HL-60/S4 treated with phorbol 12-myristate 13-acetate at 8.2 ng/mL for 4 days and 3 days (cell line): ENCODE measurements at regions not wholly inside any gene's neighbourhood (a gene's known extent, or its start where the extent isn't known, plus 50 kb on each side); places are given as distances from the start of the nearest gene placed in this dataset.

Source experiments
- in situ Hi-C: fragments of 300-500 bp; cut with MboI; formaldehyde crosslinking; loops from 2 replicates; pipeline ENCODE4 v1.15.0; 2022; ENCODE audit warnings: low sequenced_read_pairs

- in situ Hi-C loops: no loop called here
These were observed 135.5 kb upstream of the FUT8 start for GRCh38 chr14:65277027-65277426.

DNA sequence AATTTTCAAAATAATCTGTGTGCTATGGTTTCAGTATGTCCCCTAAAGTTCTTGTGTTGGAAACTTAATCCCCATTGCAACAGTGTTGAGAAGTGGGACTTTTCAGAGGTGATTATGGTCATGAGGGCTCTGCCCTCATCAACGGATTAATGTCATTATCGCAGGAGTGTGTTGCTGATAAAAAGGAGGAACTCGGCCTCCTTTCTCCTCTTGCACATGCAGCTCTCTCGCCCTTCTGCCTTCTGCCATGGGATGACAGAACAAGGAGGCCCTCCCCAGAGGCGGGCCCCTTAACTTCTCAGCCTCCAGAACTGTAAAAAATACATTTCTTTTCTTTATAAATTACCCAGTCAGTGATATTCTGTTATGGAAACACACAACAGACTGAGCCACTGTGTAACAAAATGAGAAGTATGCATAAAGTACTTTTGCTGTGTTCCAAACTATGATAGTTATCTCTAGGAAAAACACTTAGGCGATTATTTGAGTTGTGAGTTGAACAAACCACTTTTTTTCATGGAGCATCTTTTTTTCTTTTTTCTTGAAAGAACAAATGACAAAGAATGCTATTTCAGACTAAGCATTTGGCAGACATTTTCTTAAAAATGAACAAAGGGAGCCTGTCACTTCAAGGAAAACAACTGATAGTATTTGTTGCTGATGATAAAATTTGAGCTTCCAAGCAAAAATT lies 134.8 kb upstream of the FUT8 start:
- in situ Hi-C loops: no loop called here

DNA sequence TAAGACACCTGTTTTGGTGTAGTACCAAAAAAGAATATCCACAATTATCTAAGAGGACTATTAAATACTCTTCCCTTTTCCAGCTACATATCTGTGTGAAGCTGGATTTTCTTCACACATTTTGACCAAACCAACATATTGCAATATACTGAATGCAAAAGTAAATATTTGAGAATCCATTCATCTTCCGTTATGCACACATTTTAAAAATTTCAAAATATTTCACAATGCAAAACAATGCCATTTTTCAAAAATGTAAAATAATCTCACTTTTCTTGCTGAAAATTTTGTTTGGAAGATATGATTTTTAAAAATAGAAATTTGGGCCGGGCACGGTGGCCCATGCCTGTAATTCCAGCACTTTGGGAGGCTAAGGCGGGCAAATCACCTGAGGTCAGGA lies 133.9 kb upstream of the FUT8 start:
- in situ Hi-C loops: no loop called here

GRCh38 chr14:65279510-65279909 lies 133.0 kb upstream of the FUT8 start:
- in situ Hi-C loops: no loop called here

DNA sequence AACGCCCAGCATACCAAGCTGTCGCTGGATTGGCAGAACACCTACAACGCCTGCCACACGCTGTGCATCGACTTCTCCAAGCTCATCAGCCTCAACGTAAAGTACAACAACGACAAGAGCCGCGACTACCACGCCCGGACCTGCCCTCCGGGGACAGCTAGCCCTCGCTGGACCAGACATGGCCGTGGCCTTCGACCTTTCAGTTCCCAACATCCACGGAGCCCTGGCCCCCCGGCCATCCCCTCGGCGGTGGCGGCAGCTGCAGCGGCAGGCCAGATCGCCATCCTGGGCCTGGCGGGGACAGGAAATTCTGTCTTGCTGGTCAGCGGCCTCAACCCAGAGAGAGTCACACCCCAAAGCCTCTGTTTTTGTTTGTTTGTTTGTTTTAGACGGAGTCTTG lies 132.6 kb upstream of the FUT8 start:
- in situ Hi-C loops: no loop called here

DNA sequence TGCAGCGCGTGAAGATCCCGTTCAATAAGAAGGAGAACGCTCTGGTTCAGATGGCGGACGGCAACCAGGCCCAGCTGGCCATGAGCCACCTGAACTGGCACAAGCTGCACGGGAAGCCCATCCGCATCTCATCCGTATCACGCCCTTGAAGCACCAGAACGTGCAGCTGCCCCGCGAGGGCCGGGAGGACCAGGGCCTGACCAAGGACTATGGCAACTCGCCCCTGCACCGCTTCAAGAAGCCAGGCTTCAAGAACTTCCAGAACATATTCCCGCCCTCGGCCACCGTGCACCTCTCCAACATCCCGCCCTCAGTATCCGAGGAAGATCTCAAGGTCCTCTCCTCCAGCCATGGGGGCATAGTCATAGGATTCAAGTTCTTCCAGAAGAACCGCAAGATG lies 131.9 kb upstream of the FUT8 start:
- in situ Hi-C loops: no loop called here

DNA sequence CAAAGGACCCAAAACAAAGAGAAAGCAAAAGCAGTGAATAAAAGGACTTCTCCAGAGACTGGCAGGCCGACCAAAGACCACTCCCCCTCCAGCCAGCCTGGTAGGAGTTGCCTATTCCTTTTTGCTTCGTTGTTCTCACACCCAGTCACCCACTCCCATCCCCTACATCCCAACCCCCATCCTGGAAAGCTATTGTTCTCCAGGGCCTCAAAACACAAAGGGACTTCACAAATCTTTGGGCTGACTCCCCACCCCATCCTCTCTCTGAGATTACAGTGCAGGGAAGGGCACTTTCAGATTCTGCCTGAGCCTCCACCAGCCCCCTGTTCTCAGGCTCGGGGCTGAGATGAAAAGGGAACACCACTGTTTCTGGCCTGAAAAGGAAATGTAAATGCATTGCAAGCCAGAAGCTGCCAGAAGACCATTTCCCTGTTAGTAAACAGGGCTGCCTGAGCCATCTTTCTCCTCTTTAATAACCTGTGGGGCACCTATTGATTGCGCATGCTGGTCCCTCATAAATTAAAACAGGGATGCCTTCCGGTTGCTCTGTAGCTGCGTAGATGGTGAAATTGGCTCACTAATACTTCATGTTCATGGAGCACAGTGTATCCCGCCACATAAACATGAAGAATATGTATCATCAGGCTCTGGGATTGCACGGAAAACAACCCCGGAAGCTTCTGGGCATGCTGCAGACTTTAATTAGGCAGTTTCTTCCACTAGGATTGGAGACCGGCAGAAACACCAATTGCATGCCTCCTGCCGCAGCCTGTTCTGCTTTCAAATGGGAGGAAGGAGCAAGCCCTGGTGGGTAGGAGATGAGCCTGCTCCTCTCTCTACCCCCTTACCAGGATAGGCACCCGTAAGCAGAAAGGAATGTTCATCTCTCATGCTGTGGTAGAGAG lies 130.3 kb upstream of the FUT8 start:
- in situ Hi-C loops: no loop called here

DNA sequence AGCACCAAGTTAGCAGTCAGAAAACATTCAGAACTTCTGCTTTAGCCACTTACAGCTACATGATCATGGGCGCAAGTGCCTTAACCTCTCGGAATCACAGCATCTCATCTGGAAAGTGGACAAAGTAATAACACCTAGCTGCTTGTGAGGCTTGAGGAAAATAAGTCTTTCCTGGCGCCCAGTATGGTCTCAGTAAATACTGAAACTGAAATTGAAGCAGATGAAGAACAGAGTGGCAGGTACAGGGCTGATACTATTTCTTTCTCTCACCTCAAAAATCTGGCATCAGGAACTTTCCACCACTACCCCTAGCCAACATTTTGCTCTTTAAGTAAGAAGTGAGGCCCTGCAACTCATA lies 129.7 kb upstream of the FUT8 start:
- in situ Hi-C loops: no loop called here

GRCh38 chr14:65286443-65286842 lies 126.1 kb upstream of the FUT8 start:
- in situ Hi-C loops: no loop called here

DNA sequence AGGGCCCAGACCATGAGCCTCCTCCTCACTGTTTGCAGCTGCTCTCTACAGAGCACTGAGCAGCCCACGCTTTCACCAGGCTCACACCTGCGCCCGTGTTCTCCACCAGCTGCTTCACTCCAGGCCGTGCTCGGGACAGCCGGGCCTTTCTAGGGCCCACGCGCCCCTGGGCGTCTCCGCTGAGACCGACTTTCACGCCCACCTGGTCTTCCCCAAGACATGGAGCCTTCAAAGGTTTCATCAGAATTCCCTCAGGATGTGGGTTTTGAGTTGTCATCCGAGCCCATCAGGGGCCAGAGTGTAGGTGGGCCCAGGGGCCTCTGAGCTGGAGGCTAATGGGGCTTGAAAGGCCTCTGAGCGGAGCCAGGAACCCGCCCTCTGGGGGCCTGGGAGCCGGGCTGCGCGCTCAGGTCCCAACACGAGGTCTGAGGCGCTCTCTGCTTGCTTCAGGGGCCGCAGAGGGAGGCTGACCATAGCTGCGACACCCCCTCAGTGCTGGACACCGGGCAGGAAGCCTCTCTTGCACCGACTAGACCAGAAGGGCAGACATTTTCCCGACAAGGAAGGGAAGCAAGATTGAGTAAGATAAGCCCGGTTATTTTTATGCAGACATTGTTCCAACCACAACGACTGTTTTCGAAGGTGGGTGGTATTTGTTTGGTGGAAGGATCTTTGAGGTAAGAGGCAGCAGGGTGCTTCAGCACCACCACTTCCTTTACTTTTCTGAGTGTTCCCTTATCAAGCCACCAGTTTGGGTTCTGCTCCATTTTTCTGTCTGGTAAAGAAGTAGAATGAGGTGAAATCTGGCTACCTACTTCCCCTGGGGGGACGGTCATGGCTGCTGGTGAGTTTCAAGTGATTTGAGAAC lies 125.0 kb upstream of the FUT8 start:
- in situ Hi-C loops: no loop called here

DNA sequence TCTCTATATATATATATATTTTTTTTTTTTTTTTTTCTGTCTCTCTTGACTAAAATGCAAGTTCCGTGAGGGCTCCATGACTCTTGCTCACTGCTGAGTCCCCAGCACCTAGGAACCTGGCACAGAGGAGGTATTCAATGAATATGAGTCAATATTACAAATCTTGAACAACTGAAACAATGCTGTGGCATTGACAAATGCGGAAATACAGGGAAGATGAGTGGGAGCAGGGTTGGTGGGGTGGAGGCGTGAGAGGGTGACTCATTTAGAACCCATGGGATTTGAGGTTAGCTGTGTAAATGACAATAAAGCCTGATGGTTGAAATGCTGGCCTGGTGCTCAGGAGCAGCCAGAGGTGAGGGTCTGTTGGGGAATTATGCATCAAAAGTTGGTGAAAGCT lies 121.7 kb upstream of the FUT8 start:
- in situ Hi-C loops: no loop called here

- in situ Hi-C loops: no loop called here
These were observed 121.0 kb upstream of the FUT8 start for GRCh38 chr14:65291531-65291930.

DNA sequence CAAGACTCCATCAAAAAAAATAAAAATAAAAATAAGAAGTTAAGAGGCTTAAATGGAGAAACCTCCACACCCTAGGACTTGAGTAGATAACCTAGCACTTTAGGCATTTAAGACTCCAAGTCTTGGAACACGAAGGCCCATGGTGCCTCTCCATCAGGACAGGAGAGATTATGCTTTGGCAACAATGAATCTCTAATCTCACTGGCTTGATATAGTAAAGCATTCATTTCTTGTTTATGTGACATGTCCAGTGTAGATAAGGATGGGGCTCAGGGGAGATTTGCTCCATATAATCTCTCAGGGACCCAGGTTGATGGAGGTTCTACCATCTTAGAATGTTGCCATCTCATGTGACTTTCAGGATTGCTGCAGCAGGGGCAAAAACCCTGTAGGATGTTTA lies 117.7 kb upstream of the FUT8 start:
- in situ Hi-C loops: no loop called here

GRCh38 chr14:65296402-65296801 lies 116.1 kb upstream of the FUT8 start:
- in situ Hi-C loops: no loop called here

DNA sequence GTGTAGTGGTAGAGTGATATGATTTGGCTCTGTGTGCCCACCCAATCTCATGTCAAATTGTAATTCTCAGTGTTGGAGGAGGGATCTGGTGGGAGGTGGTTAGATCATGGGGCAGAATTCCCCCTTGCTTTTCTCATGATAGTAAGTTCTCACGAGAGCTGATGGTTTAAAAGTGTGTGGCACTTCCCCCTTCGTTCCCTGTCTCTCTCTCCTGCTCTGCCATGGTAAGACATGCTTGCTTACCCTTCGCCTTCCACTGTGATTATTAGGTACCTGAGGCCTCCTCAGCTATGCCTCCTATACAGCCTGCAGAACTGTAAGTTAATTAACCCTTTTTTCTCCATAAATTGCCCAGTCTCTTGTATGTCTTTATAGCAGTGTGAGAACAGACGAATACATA lies 115.7 kb upstream of the FUT8 start:
- in situ Hi-C loops: no loop called here

- in situ Hi-C loops: no loop called here
These were observed 114.8 kb upstream of the FUT8 start for GRCh38 chr14:65297744-65298143.

GRCh38 chr14:65299826-65300225 lies 112.7 kb upstream of the FUT8 start:
- in situ Hi-C loops: no loop called here

- in situ Hi-C loops: no loop called here
These were observed 110.5 kb upstream of the FUT8 start for GRCh38 chr14:65301862-65302539.

DNA sequence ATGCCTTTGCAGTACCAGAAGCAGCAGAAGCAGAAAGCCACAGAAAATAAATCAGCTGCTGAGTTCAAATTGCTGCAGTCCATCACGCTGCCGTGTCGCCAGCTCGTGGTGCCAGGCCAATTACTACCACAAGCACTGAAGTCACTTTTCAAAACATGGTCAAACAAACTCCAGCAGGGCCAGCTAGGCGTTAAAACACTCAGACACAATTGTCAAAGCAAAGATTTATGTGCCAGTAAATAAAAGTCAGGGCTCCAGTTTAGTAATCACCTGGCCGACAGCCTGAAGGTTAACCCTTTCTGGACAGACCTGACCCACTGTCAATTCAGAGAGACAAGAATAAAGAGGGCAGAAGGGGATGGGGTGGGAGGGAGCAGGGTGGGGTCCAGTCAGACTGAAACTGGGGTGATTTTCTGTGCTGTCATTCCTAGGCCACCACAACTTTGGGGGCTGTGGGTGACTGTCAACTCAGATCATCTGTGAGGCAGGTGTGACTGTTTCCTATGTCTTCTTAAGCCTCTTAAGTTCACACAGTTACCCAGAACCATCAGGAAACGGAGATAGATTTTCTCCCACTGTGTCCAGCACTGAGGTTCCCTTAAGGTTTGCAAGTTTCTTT lies 109.8 kb upstream of the FUT8 start:
- in situ Hi-C loops: no loop called here

DNA sequence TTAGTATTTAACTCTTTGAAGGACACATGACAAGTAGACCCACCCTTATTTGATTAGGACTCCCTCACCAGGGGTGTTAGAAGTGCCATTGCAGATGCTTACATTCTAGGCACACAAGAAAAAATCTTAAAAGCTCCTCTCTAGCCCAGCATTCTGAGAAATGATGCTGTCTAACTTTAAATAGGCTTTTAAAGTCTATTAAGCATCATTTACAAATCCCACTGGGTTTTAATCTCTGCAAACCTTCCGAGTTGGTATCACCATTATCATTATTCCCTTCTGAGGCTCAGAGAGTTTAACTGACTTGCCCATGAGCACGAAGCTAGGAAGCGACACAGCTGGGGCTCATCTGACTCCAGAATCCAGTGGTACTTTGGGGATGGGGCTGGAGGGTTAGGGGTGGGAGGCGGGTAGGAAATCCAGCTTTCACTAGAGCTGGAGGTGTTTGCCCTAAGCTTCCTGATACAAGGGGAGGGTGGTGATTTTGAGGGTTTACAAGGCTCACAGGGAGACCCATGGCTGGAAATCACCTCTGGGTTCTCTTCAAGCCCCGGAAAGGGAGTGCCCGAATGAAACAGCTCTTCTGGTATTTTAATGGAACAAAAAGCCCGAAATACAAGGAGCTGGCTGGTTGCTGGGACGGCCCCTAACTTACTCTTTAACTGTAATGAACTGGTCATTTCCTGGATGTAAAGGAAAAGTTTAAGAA lies 109.2 kb upstream of the FUT8 start:
- in situ Hi-C loops: no loop called here
